ENCODE measurements at regions not wholly inside any gene's neighbourhood (a gene's known extent, or its start where the extent isn't known, plus 50 kb on each side); places are given as distances from the start of the nearest gene placed in this dataset.
"Not testable (repeated sequence)": the region's sequence is repeated elsewhere in the genome, so short reads cannot be mapped to it uniquely, and the experiment has no call there.

GRCh38 chr9:75456698-75457097, 368.4 kb downstream of the OSTF1 start:
- no peak for DNase-seq (ENCODE audit: low read depth, low spot score)

GRCh38 chr9:75457474-75458011, 369.2 kb downstream of the OSTF1 start:
- DNase-seq (ENCODE audit: low read depth, low spot score) = no peak

DNA sequence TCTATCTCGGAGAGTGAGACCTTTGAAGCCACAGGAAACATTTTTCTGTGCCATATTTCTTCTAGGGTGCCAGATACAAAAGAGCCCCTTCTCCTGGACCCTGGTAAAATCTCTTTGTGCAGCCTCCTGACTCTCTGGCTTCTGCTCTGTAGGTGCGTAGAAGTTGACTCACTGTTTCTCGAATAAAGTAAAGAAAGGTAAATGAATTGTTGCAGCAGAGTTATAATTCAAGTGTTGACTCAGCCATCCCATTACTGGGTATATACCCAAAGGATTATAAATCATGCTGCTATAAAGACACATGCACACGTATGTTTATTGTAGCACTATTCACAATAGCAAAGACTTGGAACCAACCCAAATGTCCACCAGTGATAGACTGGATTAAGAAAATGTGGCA, 371.0 kb downstream of the OSTF1 start:
- not testable (repeated sequence) for DNase-seq (ENCODE audit: low read depth, low spot score)

DNA sequence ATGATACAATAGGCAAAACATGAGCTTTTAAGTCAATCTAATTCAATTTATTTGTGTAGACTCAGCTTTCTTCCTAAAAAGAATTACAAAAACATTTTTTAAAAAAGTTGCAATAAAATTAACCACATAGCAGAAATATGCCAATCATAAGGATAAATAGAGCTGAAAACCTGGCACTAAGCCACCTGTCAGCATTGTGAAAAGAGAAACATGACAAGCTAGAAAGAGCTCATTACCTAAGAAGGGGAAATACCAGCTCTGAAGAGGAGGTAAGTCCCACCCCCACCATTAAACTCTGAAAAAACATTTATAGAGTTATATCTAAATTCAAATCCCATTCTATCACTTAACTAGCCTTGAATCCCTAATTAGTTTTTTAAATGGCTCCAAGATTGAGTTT, 372.9 kb downstream of the OSTF1 start:
- no peak for DNase-seq (ENCODE audit: low read depth, low spot score)

DNA sequence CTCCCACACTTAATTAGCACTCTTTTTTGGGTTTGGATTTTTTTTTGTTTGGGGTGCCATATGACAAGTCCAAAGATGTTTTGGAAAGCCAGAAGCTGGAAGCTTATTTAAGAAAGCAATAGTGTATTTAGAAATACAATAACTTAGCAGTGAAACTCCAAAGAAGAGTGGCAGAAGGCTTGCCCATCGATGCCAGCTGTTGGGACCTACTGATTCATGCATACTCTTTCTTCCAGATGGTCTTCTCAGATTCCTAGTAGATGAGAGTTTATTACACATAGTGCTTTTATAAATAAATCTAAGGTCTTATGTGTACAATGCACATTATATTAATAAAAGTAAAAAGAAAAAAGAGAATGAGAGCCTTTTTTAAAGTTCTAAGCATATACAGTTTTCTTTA, 374.6 kb downstream of the OSTF1 start:
- no peak for DNase-seq (ENCODE audit: low read depth, low spot score)

GRCh38 chr9:75463871-75464270, 375.6 kb downstream of the OSTF1 start:
- no peak for DNase-seq (ENCODE audit: low read depth, low spot score)

GRCh38 chr9:75464726-75465125, 376.4 kb downstream of the OSTF1 start:
- no peak for DNase-seq (ENCODE audit: low read depth, low spot score)

GRCh38 chr9:75467142-75467541, 378.8 kb downstream of the OSTF1 start:
- DNase-seq (ENCODE audit: low read depth, low spot score) = no peak

DNA sequence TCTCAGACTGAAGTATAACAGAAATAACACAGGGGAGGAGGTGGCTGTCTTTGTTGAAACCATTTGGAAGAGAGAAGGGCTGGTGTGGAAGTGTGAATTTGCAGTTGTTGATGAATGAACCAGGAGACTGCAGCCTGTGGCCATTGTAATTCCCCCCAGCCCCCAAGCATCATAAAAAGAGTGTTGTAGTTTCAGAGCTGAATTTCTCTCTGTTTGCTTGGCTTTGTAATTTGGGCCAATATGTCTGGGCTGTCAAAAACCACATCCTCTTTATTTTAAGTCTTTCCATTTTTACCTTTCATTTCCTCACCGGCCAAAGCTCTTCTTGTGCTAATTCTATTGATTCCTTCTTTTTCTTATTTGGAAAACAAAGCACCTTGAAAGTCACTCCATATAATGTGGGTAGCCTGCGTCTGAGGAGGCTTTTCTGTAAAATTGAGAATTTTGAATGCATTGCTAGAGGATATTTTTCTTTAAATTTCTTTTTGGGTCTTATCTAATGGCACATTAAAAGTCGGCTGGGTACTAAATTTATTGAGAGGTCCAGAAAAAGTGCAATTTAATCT, 383.3 kb downstream of the OSTF1 start:
- DNase-seq (ENCODE audit: low read depth, low spot score) = no peak

DNA sequence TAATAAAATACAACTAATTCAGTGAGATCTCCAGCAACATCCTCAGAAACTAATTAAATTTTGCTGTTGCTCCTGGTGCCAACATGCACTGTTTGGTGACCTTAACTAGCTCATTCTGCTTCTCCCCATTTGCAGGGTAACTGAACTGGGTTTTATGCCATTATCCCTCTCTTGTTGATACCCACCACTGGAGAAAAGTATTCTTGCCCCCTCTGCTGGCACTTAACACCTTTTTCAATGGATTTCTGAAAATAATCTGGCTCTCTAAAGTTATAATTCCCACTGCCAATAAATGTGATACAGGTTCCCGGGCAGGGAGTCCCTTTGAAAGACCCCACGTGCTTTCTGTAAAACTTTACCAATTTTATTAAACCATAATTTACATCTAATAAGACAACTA, 394.3 kb downstream of the OSTF1 start:
- no peak for DNase-seq (ENCODE audit: low read depth, low spot score)

GRCh38 chr9:75483636-75484035, 395.3 kb downstream of the OSTF1 start:
- DNase-seq (ENCODE audit: low read depth, low spot score) = no peak

DNA sequence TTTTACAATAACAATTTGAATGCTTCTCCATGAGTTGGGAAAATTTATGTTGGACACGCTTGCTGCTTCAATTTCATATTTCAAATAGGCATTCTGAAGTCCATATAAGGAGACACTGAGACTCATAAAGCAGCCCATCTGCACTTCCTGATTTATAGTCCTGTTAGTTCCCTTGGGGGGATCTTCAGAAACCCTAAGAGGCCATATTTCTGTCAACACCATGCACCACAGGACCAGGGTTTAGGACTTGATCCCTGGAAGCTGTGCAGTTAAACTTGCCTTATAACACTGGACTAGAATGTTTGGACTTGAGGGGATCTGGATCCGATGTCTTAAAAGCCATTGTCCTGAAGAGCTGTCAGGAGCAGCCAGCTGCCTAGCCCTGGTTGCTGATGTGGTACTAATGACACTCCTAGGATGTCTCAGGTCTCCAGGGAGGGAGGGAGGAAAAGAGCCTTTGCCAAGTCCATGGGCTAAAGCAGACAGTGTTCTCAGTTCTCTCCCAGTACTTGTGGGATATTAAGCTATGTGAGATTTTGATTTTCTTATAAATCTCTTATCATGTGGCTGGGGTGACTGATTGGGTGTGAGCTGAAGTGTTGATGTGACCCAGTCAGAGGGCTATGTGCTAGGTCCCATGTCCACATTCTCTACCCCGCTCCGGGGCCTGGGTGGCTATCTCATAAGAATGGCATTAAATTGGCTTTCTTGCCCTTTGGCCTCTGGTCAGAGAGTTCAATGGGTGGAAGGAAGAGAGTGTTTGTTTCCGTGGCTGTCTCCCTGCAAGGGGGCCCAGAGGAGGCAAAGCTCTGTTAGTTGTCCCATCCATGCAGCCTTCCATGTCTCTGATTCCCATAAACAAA, 399.8 kb downstream of the OSTF1 start:
- DNase-seq (ENCODE audit: low read depth, low spot score) = no peak

DNA sequence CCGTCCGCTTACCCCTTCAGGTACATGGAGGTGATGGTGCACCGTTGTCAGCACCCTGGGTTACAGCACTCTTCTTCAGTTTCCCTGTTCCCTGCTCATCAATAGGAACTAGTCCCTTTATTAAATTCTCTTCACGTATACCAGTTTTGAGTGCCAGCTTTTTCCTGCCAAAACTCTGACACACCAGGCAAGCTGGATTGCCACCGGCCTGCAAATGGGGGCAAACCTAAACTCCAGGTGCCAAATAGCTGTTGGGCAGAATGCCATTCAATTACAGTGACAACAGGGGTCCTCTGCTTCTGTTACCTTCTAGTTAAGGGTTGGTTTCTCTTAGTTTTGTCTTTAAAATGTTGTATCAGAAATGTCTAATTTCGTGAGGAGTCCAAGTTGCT, 400.4 kb downstream of the OSTF1 start:
- DNase-seq (ENCODE audit: low read depth, low spot score) = no peak

- no peak for DNase-seq (ENCODE audit: low read depth, low spot score)
Observed at GRCh38 chr9:75490326-75490725, 400.1 kb upstream of the PCSK5 start.

DNA sequence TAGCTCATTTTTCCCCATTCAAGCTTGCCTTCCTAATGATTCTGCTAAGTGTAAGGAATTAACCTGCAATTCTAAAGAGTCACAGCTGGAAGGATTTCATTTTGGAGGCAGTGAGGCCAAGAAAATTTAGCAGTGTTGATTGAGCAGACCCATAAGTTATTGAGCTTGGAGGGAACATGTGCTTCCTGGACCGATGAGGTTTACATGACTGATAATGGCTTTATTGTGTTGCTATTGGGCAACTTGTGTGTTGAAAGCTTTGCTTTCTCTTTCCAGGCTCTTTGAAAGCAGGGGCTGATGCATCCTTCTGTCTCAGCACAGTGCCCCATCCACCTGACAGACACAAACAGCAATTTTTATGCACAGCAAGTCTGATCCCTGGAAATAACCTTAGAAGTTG, 398.9 kb upstream of the PCSK5 start:
- DNase-seq (ENCODE audit: low read depth, low spot score) = no peak

- DNase-seq (ENCODE audit: low read depth, low spot score) = no peak
Observed at GRCh38 chr9:75499812-75500211, 390.7 kb upstream of the PCSK5 start.

DNA sequence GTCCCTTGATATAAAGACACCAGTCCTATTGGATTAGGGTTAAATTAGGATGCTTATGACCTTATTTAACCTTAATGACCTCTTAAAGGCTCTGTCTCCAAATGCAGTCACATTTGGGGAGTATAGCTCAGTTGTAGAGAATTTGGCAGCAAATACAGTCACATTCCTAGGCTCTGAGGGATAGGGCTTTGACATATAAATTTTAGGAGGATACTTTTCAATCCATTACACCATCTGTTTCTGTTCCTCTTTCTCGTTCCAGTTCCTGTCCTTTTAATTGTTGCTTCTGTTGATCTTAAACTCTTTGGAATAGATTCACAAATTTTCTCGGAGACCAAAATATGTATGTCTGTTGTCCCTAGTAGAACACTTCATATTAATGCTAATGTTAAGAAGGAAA, 390.0 kb upstream of the PCSK5 start:
- no peak for DNase-seq (ENCODE audit: low read depth, low spot score)

DNA sequence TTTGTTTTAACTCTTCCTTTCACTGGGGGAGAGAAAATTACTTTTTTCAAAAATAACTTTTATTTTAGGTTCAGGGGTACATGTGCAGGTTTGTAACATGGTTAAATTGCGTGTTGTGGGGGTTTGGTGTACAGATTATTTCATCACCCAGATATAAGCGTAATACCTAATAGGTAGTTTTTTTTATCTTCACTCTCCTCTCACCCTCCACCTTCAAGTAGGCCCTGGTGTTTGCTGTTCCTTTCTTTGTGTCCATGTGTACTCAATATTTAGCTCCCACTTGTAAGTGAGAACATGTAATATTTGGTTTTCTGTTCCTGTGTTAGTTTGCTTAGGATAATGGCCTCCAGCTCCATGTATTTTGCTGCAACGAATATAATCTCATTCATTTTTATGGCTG, 389.5 kb upstream of the PCSK5 start:
- DNase-seq (ENCODE audit: low read depth, low spot score) = not testable (repeated sequence)

DNA sequence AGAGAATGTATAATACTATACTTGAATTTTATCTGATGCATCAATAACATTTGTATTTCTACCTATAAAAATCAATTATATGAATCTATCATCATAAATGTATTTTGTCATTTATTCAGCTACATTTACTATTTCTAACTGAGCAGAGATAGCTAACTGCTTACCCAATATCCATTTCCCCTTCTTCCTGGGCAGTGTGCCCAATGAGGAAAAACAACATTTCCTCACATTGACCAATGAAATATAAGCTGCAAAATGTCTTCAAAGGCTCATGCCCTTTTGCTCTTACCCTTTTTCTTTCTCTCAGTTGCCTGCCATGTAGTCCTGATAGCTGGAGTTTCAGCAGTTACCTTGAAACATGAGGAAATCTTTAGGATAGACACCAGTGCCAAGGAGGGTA, 385.8 kb upstream of the PCSK5 start:
- DNase-seq (ENCODE audit: low read depth, low spot score) = no peak

DNA sequence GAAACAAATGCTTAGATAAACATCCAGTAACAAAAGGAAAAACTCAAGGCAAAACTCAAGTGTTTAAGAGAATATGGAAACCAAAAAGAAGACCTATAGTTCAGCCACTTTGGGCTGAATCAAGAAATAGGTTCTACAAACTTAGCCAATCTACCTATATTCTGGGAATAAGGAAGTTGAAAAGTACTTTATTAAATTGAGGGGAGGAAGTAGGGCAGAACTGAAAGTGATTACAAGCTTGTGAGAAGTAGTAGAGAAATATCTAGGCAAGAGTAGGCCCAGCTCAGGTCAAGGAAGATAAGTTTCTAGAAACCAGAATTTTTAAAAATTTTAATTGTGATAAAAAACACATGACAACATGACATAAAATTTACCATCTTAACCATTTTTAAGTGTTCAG, 384.8 kb upstream of the PCSK5 start:
- no peak for DNase-seq (ENCODE audit: low read depth, low spot score)

GRCh38 chr9:75529463-75529862, 361.0 kb upstream of the PCSK5 start:
- no peak for DNase-seq (ENCODE audit: low read depth, low spot score)

DNA sequence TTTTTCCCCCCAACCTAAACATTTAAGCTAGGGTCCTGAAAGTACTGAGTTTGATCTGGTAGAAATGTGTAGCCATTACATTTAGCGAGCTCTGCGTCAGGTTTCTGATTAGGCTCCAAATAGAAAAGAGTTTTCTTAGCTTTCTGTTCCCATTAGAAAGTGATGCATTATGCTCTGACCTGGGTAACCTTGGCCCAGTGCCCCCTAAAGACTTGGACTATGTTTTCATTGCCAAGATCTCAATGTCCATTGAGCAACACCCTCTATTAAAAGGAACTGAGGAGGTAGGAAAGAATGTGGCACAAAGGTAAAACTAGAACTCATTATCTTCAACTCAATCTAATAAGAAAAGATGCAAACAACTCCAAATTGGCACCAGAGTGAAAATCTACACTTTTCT, 358.9 kb upstream of the PCSK5 start:
- DNase-seq (ENCODE audit: low read depth, low spot score) = no peak

Measured in pulmonary artery endothelial cell (primary cell).